ENCODE measurements at regions not wholly inside any gene's neighbourhood (a gene's known extent, or its start where the extent isn't known, plus 50 kb on each side); places are given as distances from the start of the nearest gene placed in this dataset.

DNA sequence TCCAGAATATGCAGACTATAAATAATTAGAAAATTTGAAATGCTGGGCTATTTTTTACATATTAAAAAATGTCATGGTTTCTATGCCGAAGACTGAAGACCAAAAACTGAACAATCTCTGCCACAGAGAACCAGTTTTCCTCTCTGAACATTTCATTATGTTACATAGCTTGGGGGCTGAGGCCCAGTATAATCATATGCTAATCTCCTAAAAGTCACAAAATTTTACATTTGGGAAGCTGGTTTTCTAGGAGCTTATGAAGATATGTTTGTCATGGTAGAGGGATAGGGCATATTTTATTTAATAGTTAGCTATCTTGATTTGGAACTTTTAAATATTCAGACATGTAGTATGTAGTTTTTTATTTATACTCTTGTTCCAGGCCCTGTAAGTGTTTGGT lies 167.8 kb downstream of the GPAT3 start:
- DNase-seq (ENCODE audit: low spot score) = no peak
- Histone ChIP-seq H3K27ac (no peak overlapping the region), H3K4me1 (no peaks in the 10 kb centered on the region), H3K9me3 (peaks cover 0 to 20% of the 10 kb centered on the region in 2 donors), H3K27me3 (no peaks in the 10 kb centered on the region), H3K36me3 (no peaks in the 10 kb centered on the region), H3K4me3 (no peak overlapping the region)
- TF ChIP-seq, protein P1, sequence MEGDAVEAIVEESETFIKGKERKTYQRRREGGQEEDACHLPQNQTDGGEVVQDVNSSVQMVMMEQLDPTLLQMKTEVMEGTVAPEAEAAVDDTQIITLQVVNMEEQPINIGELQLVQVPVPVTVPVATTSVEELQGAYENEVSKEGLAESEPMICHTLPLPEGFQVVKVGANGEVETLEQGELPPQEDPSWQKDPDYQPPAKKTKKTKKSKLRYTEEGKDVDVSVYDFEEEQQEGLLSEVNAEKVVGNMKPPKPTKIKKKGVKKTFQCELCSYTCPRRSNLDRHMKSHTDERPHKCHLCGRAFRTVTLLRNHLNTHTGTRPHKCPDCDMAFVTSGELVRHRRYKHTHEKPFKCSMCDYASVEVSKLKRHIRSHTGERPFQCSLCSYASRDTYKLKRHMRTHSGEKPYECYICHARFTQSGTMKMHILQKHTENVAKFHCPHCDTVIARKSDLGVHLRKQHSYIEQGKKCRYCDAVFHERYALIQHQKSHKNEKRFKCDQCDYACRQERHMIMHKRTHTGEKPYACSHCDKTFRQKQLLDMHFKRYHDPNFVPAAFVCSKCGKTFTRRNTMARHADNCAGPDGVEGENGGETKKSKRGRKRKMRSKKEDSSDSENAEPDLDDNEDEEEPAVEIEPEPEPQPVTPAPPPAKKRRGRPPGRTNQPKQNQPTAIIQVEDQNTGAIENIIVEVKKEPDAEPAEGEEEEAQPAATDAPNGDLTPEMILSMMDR (IDR thresholded peaks at IDR 0.05) = no peak

DNA sequence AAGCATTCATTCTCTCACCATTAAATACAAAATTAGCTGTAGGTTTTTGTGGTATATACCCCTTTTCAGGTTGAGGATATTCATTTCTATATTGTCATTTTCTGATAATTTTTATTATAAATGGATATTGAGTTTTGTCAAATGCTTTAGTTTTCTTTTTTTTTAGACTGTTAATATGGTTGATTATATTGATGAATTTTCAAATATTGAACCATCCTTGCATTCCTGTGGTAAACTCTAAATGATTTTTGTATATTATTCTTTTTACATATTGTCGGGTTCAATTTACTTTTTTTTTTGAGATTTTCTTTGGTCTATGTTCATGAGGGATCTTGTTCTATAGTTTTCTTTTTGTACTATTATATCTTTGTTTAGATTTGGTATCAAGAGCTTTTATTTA lies 165.1 kb downstream of the GPAT3 start:
- Histone ChIP-seq H3K27ac (no peak overlapping the region), H3K4me3 (no peak overlapping the region), H3K9me3 (peaks cover 0 to 20% of the 10 kb centered on the region in 2 donors), H3K4me1 (no peaks in the 10 kb centered on the region), H3K27me3 (no peaks in the 10 kb centered on the region), H3K36me3 (no peaks in the 10 kb centered on the region)
- TF ChIP-seq, protein P1 (IDR thresholded peaks at IDR 0.05) = no peak
- DNase-seq (ENCODE audit: low spot score) = no peak

DNA sequence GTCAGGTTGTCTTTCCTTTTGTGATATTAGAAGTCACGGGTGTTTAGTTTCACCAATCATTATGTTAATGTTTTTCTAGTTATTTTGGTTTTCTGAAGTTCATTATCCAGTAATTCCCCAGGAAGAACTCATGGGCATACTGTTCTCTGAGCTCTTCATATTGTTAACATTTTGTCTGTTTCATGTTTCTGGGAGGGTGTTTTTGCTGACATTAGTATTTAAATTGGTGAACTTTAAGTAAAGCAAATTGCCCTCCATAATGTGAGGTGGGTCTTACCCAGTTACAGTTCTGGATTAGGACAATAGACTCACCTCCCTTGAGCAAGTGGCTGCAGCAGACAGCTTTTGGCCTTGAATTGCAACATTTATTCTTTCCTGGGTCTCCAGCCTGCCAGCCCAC lies 163.4 kb downstream of the GPAT3 start:
- no peak overlapping the region for H3K27ac ChIP-seq
- TF ChIP-seq, protein P1 (IDR thresholded peaks at IDR 0.05) = no peak

DNA sequence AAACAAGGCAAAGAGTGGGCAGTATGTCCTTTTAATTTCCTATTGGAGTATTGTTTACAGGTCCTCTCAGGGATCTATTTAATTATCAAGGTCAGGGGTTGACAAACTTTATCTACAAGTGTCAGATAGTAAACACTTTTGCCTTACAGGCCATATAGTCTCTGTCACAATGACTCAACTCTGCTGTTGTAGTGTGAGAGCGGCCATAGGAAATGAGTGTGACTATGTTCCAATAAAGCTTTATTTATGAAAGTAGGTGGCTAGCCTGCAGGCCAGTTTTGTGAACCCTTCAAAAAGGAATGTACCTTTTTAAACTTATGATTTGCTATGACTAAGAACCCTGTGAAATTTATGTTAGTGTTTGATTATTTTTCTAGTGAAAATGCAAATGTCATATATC lies 156.1 kb downstream of the GPAT3 start:
- no peaks in the 10 kb centered on the region for H3K4me1 ChIP-seq

More for the DNA sequence above, 163.4 kb downstream of the GPAT3 start:
- H3K36me3 ChIP-seq = no peaks in the 10 kb centered on the region
- H3K4me1 ChIP-seq = no peaks in the 10 kb centered on the region
- H3K27me3 ChIP-seq = no peaks in the 10 kb centered on the region
- peaks cover 0 to 20% of the 10 kb centered on the region in 2 donors for H3K9me3 ChIP-seq
- H3K4me3 ChIP-seq = no peak overlapping the region
- no peak for DNase-seq (ENCODE audit: low spot score)

DNA sequence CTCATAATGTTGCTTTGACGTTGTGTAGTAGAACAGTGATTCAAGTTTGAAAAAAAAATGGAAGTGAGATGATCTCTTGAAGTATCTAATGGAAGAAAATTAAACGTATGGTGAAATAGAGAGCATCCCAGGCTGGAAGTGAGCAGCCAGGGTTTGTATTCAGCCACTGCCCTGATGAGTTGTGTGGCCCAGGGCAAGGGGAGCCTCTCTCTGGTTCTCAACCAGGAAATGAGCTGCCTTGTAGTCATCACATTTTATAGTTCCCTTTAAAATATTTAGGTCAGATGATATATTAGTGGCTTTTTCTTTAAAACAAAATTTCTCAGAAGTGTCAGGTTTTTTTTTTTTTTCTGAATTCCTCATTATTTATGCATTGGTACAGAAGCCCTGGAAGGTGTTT lies 150.3 kb downstream of the GPAT3 start:
- H3K9me3 ChIP-seq = no peaks in the 10 kb centered on the region
- DNase-seq (ENCODE audit: low spot score) = no peak
- H3K36me3 ChIP-seq = no peaks in the 10 kb centered on the region
- H3K4me1 ChIP-seq = no peaks in the 10 kb centered on the region
- H3K4me3 ChIP-seq = no peak overlapping the region
- H3K27me3 ChIP-seq = no peaks in the 10 kb centered on the region
- H3K27ac ChIP-seq = no peak overlapping the region
- TF ChIP-seq, protein P1 (IDR thresholded peaks at IDR 0.05) = no peak

More for the DNA sequence above, 156.1 kb downstream of the GPAT3 start:
- no peak for DNase-seq (ENCODE audit: low spot score)
- TF ChIP-seq, protein P1 (IDR thresholded peaks at IDR 0.05) = no peak
- Histone ChIP-seq H3K27ac (no peak overlapping the region), H3K36me3 (no peaks in the 10 kb centered on the region), H3K4me3 (no peak overlapping the region), H3K27me3 (no peaks in the 10 kb centered on the region), H3K9me3 (no peaks in the 10 kb centered on the region)

DNA sequence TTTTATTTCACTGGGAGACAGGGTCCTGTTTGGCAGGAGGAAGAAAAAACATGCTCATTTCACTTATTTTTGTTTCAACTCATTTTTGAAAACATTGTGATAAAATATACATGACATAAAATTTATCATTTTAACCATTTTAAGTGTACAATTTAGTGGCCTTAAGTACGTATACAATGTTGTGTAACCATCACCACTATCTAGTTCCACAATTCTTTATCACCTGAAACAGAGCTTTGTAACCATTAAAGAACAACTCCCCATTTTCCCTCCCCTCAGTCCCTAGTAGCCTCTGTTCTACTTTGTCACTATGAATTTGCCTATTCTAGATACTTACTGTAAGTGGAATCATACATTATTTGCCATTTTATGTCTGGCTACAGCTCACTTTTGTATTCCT lies 143.8 kb downstream of the GPAT3 start:
- Histone ChIP-seq H3K4me1 (no peaks in the 10 kb centered on the region), H3K4me3 (no peak overlapping the region), H3K9me3 (no peaks in the 10 kb centered on the region), H3K27me3 (no peaks in the 10 kb centered on the region), H3K27ac (no peak overlapping the region), H3K36me3 (no peaks in the 10 kb centered on the region)
- TF ChIP-seq, protein P1 (IDR thresholded peaks at IDR 0.05) = no peak
- no peak for DNase-seq (ENCODE audit: low spot score)

Data from right atrium auricular region (tissue), 2 donors.